ENCODE measurements at regions not wholly inside any gene's neighbourhood (a gene's known extent, or its start where the extent isn't known, plus 50 kb on each side); places are given as distances from the start of the nearest gene placed in this dataset.

- in situ Hi-C loops (cut with HindIII; ENCODE audit: low sequenced_read_pairs) = no loop called here
These were observed 105.0 kb upstream of the SESN3 start for GRCh38 chr11:95335989-95336388.

GRCh38 chr11:95331161-95331560 lies 100.2 kb upstream of the SESN3 start:
- in situ Hi-C loops (cut with HindIII; ENCODE audit: low sequenced_read_pairs) = no loop called here

GRCh38 chr11:95330302-95330701 lies 99.3 kb upstream of the SESN3 start:
- in situ Hi-C loops (cut with HindIII; ENCODE audit: low sequenced_read_pairs) = no loop called here

- in situ Hi-C loops (cut with HindIII; ENCODE audit: low sequenced_read_pairs) = no loop called here
These were observed 96.4 kb upstream of the SESN3 start for GRCh38 chr11:95327273-95327948.

GRCh38 chr11:95325777-95326258 lies 94.8 kb upstream of the SESN3 start:
- in situ Hi-C loops (cut with HindIII; ENCODE audit: low sequenced_read_pairs) = no loop called here

GRCh38 chr11:95324826-95325225 lies 93.8 kb upstream of the SESN3 start:
- in situ Hi-C loops (cut with HindIII; ENCODE audit: low sequenced_read_pairs) = no loop called here

- in situ Hi-C loops (cut with HindIII; ENCODE audit: low sequenced_read_pairs) = no loop called here
These were observed 91.5 kb upstream of the SESN3 start for GRCh38 chr11:95322539-95322938.

- in situ Hi-C loops (cut with HindIII; ENCODE audit: low sequenced_read_pairs) = no loop called here
These were observed 87.5 kb upstream of the SESN3 start for GRCh38 chr11:95318498-95318897.

- in situ Hi-C loops (cut with HindIII; ENCODE audit: low sequenced_read_pairs) = no loop called here
These were observed 77.6 kb upstream of the SESN3 start for GRCh38 chr11:95308512-95309035.

GRCh38 chr11:95307286-95307685 lies 76.3 kb upstream of the SESN3 start:
- in situ Hi-C loops (cut with HindIII; ENCODE audit: low sequenced_read_pairs) = no loop called here

GRCh38 chr11:95306801-95307200 lies 75.8 kb upstream of the SESN3 start:
- in situ Hi-C loops (cut with HindIII; ENCODE audit: low sequenced_read_pairs) = no loop called here

- in situ Hi-C loops (cut with HindIII; ENCODE audit: low sequenced_read_pairs) = no loop called here
These were observed 75.1 kb upstream of the SESN3 start for GRCh38 chr11:95306123-95306522.

- in situ Hi-C loops (cut with HindIII; ENCODE audit: low sequenced_read_pairs) = no loop called here
These were observed 74.7 kb upstream of the SESN3 start for GRCh38 chr11:95305705-95306104.

- in situ Hi-C loops (cut with HindIII; ENCODE audit: low sequenced_read_pairs) = no loop called here
These were observed 73.8 kb upstream of the SESN3 start for GRCh38 chr11:95304777-95305176.

- in situ Hi-C loops (cut with HindIII; ENCODE audit: low sequenced_read_pairs) = no loop called here
These were observed 71.2 kb upstream of the SESN3 start for GRCh38 chr11:95302211-95302610.

- in situ Hi-C loops (cut with HindIII; ENCODE audit: low sequenced_read_pairs) = no loop called here
These were observed 70.5 kb upstream of the SESN3 start for GRCh38 chr11:95301474-95301873.

GRCh38 chr11:95299078-95299679 lies 68.2 kb upstream of the SESN3 start:
- in situ Hi-C loops (cut with HindIII; ENCODE audit: low sequenced_read_pairs) = no loop called here

GRCh38 chr11:95297680-95298452 lies 66.9 kb upstream of the SESN3 start:
- in situ Hi-C loops (cut with HindIII; ENCODE audit: low sequenced_read_pairs) = no loop called here

GRCh38 chr11:95296621-95297025 lies 65.6 kb upstream of the SESN3 start:
- in situ Hi-C loops (cut with HindIII; ENCODE audit: low sequenced_read_pairs) = no loop called here

GRCh38 chr11:95296165-95296564 lies 65.2 kb upstream of the SESN3 start:
- in situ Hi-C loops (cut with HindIII; ENCODE audit: low sequenced_read_pairs) = no loop called here

GRCh38 chr11:95295382-95296149 lies 64.6 kb upstream of the SESN3 start:
- in situ Hi-C loops (cut with HindIII; ENCODE audit: low sequenced_read_pairs) = no loop called here

Data from DLD1 (cell line).